ENCODE measurements at regions not wholly inside any gene's neighbourhood (a gene's known extent, or its start where the extent isn't known, plus 50 kb on each side); places are given as distances from the start of the nearest gene placed in this dataset.

- TF ChIP-seq CTCF (IDR thresholded peaks at IDR 0.05) = no peak
- no peak for TF ChIP-seq POLR2A (IDR thresholded peaks at IDR 0.05)
- no peak for TF ChIP-seq POLR2AphosphoS5 (IDR thresholded peaks at IDR 0.05)
Measured at GRCh38 chr21:36628106-36628505, 70.8 kb upstream of the SIM2 start.

Data from upper lobe of left lung (tissue), 4 donors.